ENCODE measurements at regions not wholly inside any gene's neighbourhood (a gene's known extent, or its start where the extent isn't known, plus 50 kb on each side); places are given as distances from the start of the nearest gene placed in this dataset.

DNA sequence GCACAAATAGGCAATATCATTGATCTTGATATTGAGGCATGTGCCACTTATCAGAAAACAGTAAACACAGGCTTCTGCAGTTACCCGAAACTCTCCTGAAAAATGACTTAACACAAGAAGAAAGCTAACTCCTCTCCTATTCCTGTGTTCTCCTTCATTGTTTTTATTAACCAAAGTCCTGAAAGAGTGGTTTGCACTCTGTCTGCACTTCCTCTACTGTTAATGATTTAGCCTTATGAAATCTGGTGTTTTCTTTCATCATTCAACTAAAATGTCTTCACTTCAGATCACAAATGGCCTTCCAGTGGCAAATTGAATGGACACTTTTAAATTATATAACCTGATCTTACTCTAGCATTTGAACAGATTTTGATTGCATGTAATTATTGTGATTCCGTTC, 630.6 kb upstream of the PHF14 start:
- no peak for TF ChIP-seq KLF8 (tag by site-specific recombination; IDR thresholded peaks at IDR 0.05)
- TF ChIP-seq, protein P1, sequence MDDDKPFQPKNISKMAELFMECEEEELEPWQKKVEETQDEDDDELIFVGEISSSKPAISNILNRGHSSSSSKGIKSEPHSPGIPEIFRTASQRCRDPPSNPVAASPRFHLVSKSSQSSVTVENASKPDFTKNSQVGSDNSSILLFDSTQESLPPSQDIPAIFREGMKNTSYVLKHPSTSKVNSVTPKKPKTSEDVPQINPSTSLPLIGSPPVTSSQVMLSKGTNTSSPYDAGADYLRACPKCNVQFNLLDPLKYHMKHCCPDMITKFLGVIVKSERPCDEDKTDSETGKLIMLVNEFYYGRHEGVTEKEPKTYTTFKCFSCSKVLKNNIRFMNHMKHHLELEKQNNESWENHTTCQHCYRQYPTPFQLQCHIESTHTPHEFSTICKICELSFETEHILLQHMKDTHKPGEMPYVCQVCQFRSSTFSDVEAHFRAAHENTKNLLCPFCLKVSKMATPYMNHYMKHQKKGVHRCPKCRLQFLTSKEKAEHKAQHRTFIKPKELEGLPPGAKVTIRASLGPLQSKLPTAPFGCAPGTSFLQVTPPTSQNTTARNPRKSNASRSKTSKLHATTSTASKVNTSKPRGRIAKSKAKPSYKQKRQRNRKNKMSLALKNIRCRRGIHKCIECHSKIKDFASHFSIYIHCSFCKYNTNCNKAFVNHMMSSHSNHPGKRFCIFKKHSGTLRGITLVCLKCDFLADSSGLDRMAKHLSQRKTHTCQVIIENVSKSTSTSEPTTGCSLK (tag by site-specific recombination; IDR thresholded peaks at IDR 0.05): no peak
- TF ChIP-seq ZNF768 (tag by site-specific recombination; IDR thresholded peaks at IDR 0.05): no peak
- TF ChIP-seq ZNF114 (tag by site-specific recombination; IDR thresholded peaks at IDR 0.05): no peak
- TF ChIP-seq ZNF561 (tag by site-specific recombination; IDR thresholded peaks at IDR 0.05; ENCODE audit: borderline replicate concordance): no peak
- TF ChIP-seq BCL11A (tag by site-specific recombination; IDR thresholded peaks at IDR 0.05; ENCODE audit: low read depth): no peak
- TF ChIP-seq ZNF426 (tag by site-specific recombination; IDR thresholded peaks at IDR 0.05): no peak
- TF ChIP-seq, protein P2, sequence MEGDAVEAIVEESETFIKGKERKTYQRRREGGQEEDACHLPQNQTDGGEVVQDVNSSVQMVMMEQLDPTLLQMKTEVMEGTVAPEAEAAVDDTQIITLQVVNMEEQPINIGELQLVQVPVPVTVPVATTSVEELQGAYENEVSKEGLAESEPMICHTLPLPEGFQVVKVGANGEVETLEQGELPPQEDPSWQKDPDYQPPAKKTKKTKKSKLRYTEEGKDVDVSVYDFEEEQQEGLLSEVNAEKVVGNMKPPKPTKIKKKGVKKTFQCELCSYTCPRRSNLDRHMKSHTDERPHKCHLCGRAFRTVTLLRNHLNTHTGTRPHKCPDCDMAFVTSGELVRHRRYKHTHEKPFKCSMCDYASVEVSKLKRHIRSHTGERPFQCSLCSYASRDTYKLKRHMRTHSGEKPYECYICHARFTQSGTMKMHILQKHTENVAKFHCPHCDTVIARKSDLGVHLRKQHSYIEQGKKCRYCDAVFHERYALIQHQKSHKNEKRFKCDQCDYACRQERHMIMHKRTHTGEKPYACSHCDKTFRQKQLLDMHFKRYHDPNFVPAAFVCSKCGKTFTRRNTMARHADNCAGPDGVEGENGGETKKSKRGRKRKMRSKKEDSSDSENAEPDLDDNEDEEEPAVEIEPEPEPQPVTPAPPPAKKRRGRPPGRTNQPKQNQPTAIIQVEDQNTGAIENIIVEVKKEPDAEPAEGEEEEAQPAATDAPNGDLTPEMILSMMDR (tag by site-specific recombination; IDR thresholded peaks at IDR 0.05): no peak
- no peak for TF ChIP-seq ZNF155 (tag by site-specific recombination; IDR thresholded peaks at IDR 0.05)
- TF ChIP-seq, protein P3, sequence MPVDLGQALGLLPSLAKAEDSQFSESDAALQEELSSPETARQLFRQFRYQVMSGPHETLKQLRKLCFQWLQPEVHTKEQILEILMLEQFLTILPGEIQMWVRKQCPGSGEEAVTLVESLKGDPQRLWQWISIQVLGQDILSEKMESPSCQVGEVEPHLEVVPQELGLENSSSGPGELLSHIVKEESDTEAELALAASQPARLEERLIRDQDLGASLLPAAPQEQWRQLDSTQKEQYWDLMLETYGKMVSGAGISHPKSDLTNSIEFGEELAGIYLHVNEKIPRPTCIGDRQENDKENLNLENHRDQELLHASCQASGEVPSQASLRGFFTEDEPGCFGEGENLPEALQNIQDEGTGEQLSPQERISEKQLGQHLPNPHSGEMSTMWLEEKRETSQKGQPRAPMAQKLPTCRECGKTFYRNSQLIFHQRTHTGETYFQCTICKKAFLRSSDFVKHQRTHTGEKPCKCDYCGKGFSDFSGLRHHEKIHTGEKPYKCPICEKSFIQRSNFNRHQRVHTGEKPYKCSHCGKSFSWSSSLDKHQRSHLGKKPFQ (tag by site-specific recombination; IDR thresholded peaks at IDR 0.05): no peak
- no peak for TF ChIP-seq ZNF366 (tag by site-specific recombination; conservative IDR thresholded peaks at IDR 0.05)
- TF ChIP-seq, protein P4, sequence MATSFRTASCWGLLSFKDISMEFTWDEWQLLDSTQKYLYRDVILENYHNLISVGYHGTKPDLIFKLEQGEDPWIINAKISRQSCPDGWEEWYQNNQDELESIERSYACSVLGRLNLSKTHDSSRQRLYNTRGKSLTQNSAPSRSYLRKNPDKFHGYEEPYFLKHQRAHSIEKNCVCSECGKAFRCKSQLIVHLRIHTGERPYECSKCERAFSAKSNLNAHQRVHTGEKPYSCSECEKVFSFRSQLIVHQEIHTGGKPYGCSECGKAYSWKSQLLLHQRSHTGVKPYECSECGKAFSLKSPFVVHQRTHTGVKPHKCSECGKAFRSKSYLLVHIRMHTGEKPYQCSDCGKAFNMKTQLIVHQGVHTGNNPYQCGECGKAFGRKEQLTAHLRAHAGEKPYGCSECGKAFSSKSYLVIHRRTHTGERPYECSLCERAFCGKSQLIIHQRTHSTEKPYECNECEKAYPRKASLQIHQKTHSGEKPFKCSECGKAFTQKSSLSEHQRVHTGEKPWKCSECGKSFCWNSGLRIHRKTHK (tag by site-specific recombination; IDR thresholded peaks at IDR 0.05): no peak
- TF ChIP-seq ZNF777 (tag by site-specific recombination; IDR thresholded peaks at IDR 0.05; ENCODE audit: borderline replicate concordance): no peak
- TF ChIP-seq, protein P5, sequence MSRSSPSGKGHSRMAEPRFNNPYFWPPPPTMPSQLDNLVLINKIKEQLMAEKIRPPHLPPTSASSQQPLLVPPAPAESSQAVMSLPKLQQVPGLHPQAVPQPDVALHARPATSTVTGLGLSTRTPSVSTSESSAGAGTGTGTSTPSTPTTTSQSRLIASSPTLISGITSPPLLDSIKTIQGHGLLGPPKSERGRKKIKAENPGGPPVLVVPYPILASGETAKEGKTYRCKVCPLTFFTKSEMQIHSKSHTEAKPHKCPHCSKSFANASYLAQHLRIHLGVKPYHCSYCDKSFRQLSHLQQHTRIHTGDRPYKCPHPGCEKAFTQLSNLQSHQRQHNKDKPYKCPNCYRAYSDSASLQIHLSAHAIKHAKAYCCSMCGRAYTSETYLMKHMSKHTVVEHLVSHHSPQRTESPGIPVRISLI (tag by site-specific recombination; IDR thresholded peaks at IDR 0.05): no peak
- TF ChIP-seq ZNF830 (tag by site-specific recombination; IDR thresholded peaks at IDR 0.05; ENCODE audit: low read depth): no peak
- Histone ChIP-seq H3K4me3 (ENCODE audit: low read depth, low read length) (no peak overlapping the region), H3K4me1 (ENCODE audit: control insufficient read depth, insufficient read depth, low read length) (no peaks in the 10 kb centered on the region), H3K9me3 (ENCODE audit: control insufficient read depth, insufficient read depth, low read depth, low read length) (no peaks in the 10 kb centered on the region), H3K36me3 (ENCODE audit: control insufficient read depth in 2 of 2, insufficient read depth in 1 of 2, low read length in 2 of 2) (no peaks in the 10 kb centered on the region), H3K27ac (ENCODE audit: extremely low read depth, low read depth, low read length) (no peak overlapping the region)
- ChIA-PET POLR2A (no interaction called here), CTCF (no interaction called here)

DNA sequence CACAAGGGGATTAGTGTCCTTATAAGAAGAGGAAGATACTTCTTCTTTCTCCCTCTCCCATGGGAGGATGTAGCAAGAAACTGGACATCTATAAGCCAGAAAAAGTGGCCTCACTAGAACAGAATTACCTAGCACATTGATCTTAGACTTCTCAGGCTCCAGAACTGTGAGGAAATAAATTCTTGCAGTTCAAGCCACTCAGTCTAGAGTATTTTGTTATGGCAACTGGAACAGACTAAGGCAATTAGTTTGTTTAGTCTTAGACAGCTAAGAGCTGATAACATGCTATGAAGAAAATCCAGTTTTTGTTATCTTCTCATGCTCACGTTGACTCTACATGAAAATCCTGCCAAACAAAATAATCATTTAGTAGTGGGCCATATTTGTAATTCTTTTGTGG, 627.6 kb upstream of the PHF14 start:
- H3K4me1 ChIP-seq (ENCODE audit: control insufficient read depth, insufficient read depth, low read length): no peaks in the 10 kb centered on the region
- TF ChIP-seq ZNF404 (tag by site-specific recombination; IDR thresholded peaks at IDR 0.05) (no peak), KLF10 (tag by site-specific recombination; IDR thresholded peaks at IDR 0.05) (no peak), ZBTB48 (tag by site-specific recombination; IDR thresholded peaks at IDR 0.05) (no peak), ZNF558 (tag by site-specific recombination; IDR thresholded peaks at IDR 0.05) (no peak)
- TF ChIP-seq, protein P6, sequence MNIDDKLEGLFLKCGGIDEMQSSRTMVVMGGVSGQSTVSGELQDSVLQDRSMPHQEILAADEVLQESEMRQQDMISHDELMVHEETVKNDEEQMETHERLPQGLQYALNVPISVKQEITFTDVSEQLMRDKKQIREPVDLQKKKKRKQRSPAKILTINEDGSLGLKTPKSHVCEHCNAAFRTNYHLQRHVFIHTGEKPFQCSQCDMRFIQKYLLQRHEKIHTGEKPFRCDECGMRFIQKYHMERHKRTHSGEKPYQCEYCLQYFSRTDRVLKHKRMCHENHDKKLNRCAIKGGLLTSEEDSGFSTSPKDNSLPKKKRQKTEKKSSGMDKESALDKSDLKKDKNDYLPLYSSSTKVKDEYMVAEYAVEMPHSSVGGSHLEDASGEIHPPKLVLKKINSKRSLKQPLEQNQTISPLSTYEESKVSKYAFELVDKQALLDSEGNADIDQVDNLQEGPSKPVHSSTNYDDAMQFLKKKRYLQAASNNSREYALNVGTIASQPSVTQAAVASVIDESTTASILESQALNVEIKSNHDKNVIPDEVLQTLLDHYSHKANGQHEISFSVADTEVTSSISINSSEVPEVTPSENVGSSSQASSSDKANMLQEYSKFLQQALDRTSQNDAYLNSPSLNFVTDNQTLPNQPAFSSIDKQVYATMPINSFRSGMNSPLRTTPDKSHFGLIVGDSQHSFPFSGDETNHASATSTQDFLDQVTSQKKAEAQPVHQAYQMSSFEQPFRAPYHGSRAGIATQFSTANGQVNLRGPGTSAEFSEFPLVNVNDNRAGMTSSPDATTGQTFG (tag by site-specific recombination; IDR thresholded peaks at IDR 0.05; ENCODE audit: borderline replicate concordance): no peak
- TF ChIP-seq, protein P7, sequence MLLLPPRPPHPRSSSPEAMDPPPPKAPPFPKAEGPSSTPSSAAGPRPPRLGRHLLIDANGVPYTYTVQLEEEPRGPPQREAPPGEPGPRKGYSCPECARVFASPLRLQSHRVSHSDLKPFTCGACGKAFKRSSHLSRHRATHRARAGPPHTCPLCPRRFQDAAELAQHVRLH (tag by site-specific recombination; IDR thresholded peaks at IDR 0.05): no peak
- TF ChIP-seq, protein P8, sequence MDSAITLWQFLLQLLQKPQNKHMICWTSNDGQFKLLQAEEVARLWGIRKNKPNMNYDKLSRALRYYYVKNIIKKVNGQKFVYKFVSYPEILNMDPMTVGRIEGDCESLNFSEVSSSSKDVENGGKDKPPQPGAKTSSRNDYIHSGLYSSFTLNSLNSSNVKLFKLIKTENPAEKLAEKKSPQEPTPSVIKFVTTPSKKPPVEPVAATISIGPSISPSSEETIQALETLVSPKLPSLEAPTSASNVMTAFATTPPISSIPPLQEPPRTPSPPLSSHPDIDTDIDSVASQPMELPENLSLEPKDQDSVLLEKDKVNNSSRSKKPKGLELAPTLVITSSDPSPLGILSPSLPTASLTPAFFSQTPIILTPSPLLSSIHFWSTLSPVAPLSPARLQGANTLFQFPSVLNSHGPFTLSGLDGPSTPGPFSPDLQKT (IDR thresholded peaks at IDR 0.05; ENCODE audit: borderline replicate concordance, low read depth, low read length): no peak

More for the DNA sequence above, 627.6 kb upstream of the PHF14 start:
- H3K36me3 ChIP-seq (ENCODE audit: control insufficient read depth in 2 of 2, insufficient read depth in 1 of 2, low read length in 2 of 2): no peaks in the 10 kb centered on the region
- H3K4me3 ChIP-seq (ENCODE audit: low read depth, low read length): no peak overlapping the region
- no peaks in the 10 kb centered on the region for H3K9me3 ChIP-seq (ENCODE audit: control insufficient read depth, insufficient read depth, low read depth, low read length)
- CTCF ChIA-PET: no interaction called here
- POLR2A ChIA-PET: no interaction called here
- no peak overlapping the region for H3K27ac ChIP-seq (ENCODE audit: extremely low read depth, low read depth, low read length)

All from HEK293 (cell line).